ENCODE measurements at regions not wholly inside any gene's neighbourhood (a gene's known extent, or its start where the extent isn't known, plus 50 kb on each side); places are given as distances from the start of the nearest gene placed in this dataset.
"Not testable (repeated sequence)": the region's sequence is repeated elsewhere in the genome, so short reads cannot be mapped to it uniquely, and the experiment has no call there.

GRCh38 chr1:61028136-61028535 is 54.2 kb upstream of the NFIA start:
- Mint-ChIP-seq H3K9me3 (no peaks in the 10 kb centered on the region), H3K36me3 (ENCODE audit: low read depth) (no peaks in the 10 kb centered on the region), H3K4me1 (peaks cover 5% of the 10 kb centered on the region), H3K4me3 (no peak overlapping the region), H3K27me3 (ENCODE audit: low read depth) (no peaks in the 10 kb centered on the region), H3K27ac (ENCODE audit: unreplicated experiment) (no peak overlapping the region)
- DNase-seq (ENCODE audit: low read depth, low spot score) = no peak
- no peak for TF ChIP-seq CTCF (conservative IDR thresholded peaks at IDR 0.05)

- H3K27ac Mint-ChIP-seq (ENCODE audit: unreplicated experiment); DNase-seq (ENCODE audit: low read depth, low spot score); H3K4me1 Mint-ChIP-seq; H3K4me3 Mint-ChIP-seq; H3K36me3 Mint-ChIP-seq (ENCODE audit: low read depth); H3K9me3 Mint-ChIP-seq; H3K27me3 Mint-ChIP-seq (ENCODE audit: low read depth): not testable (repeated sequence)
Measured at GRCh38 chr1:61018068-61018467, 64.3 kb upstream of the NFIA start.

GRCh38 chr1:61017651-61018050 is 64.7 kb upstream of the NFIA start:
- no peak for DNase-seq (ENCODE audit: low read depth, low spot score)
- no peak for TF ChIP-seq CTCF (conservative IDR thresholded peaks at IDR 0.05)
- Mint-ChIP-seq H3K36me3 (ENCODE audit: low read depth) (no peaks in the 10 kb centered on the region), H3K27ac (ENCODE audit: unreplicated experiment) (no peak overlapping the region), H3K4me1 (no peaks in the 10 kb centered on the region), H3K27me3 (ENCODE audit: low read depth) (no peaks in the 10 kb centered on the region), H3K9me3 (no peaks in the 10 kb centered on the region), H3K4me3 (no peak overlapping the region)

DNA sequence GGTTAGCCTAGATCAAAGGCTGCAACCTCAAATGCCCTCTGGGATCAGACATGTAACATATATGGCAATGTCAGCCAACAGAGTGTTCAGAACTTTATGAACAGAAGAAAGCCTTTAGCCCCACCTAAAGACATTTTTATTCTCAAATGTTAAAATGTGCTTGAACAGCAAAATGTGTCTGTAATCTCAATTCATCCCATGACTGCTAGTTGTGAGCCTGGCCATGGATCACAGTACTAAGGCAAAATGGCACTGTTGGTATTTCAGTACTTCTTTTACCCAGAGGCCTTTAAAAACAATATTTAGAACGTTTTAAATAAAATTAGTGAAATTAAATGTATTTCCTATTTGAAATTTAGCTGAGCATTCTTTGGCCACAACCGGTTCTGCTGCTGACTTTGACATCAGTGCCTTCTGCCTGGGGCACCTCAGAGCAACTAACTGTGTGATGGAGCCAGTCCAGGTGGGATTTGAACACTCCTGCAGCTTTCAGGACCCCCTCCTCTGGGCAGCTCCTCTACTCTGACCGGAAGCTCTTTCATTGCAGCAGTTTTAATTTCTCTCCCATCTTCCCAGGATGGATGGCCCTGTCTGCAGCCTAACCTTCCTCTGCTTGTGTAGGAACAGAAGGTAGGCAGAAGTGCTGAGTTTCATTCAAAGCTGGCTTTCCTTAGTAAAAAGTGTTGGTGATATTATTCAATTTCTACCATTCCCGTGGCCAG is 68.3 kb upstream of the NFIA start:
- no peaks in the 10 kb centered on the region for H3K9me3 Mint-ChIP-seq
- H3K4me3 Mint-ChIP-seq = no peak overlapping the region
- no peak for TF ChIP-seq CTCF (conservative IDR thresholded peaks at IDR 0.05)
- H3K36me3 Mint-ChIP-seq (ENCODE audit: low read depth) = no peaks in the 10 kb centered on the region
- H3K27me3 Mint-ChIP-seq (ENCODE audit: low read depth) = no peaks in the 10 kb centered on the region
- DNase-seq (ENCODE audit: low read depth, low spot score) = no peak
- H3K4me1 Mint-ChIP-seq = peaks cover 3% of the 10 kb centered on the region
- no peak overlapping the region for H3K27ac Mint-ChIP-seq (ENCODE audit: unreplicated experiment)

GRCh38 chr1:61013189-61013945 is 69.0 kb upstream of the NFIA start:
- Mint-ChIP-seq H3K4me3 (no peak overlapping the region), H3K27ac (ENCODE audit: unreplicated experiment) (no peak overlapping the region), H3K27me3 (ENCODE audit: low read depth) (no peaks in the 10 kb centered on the region), H3K9me3 (no peaks in the 10 kb centered on the region), H3K4me1 (peaks cover 3% of the 10 kb centered on the region), H3K36me3 (ENCODE audit: low read depth) (no peaks in the 10 kb centered on the region)
- no peak for TF ChIP-seq CTCF (conservative IDR thresholded peaks at IDR 0.05)
- DNase-seq (ENCODE audit: low read depth, low spot score) = no peak

- no peaks in the 10 kb centered on the region for H3K36me3 Mint-ChIP-seq (ENCODE audit: low read depth)
- DNase-seq (ENCODE audit: low read depth, low spot score) = no peak
- H3K27me3 Mint-ChIP-seq (ENCODE audit: low read depth) = no peaks in the 10 kb centered on the region
- no peak overlapping the region for H3K4me3 Mint-ChIP-seq
- H3K4me1 Mint-ChIP-seq = peaks cover 11% of the 10 kb centered on the region
- H3K27ac Mint-ChIP-seq (ENCODE audit: unreplicated experiment) = no peak overlapping the region
- no peaks in the 10 kb centered on the region for H3K9me3 Mint-ChIP-seq
- TF ChIP-seq CTCF (conservative IDR thresholded peaks at IDR 0.05) = no peak
Measured at GRCh38 chr1:61012341-61012761, 70.0 kb upstream of the NFIA start.
